AG10803 (cell line): ENCODE measurements at regions not wholly inside any gene's neighbourhood (a gene's known extent, or its start where the extent isn't known, plus 50 kb on each side); places are given as distances from the start of the nearest gene placed in this dataset.
"Not testable (repeated sequence)": the region's sequence is repeated elsewhere in the genome, so short reads cannot be mapped to it uniquely, and the experiment has no call there.

ENCODE experiments used
- DNase-seq: peaks from one replicate; pipeline ENCODE4 v3.0.0; 2010; ENCODE audit warnings: low read depth
- H3K4me3 ChIP-seq: 2 replicates; pipeline ENCODE4 v1.5.1; 2011; ENCODE audit warnings: mild to moderate bottlenecking, low read length, control low read depth
- CTCF ChIP-seq: conservative IDR thresholded peaks from 2 replicates; pipeline ENCODE4 v1.5.1; 2011; ENCODE audit warnings: mild to moderate bottlenecking, low read length, control low read depth, inconsistent platforms

GRCh38 chr1:65564493-65564892 is 144.0 kb downstream of the LEPR start:
- no peak for DNase-seq
- H3K4me3 ChIP-seq: no peak overlapping the region
- no peak for TF ChIP-seq CTCF

- no peak for DNase-seq
- TF ChIP-seq CTCF: no peak
- no peak overlapping the region for H3K4me3 ChIP-seq
Observed at GRCh38 chr1:65568285-65568684, 147.8 kb downstream of the LEPR start.

- TF ChIP-seq CTCF: no peak
- no peak for DNase-seq
Observed at GRCh38 chr1:65572701-65573421, 152.4 kb downstream of the LEPR start.

GRCh38 chr1:65577278-65577677 is 156.8 kb downstream of the LEPR start:
- DNase-seq: no peak
- no peak overlapping the region for H3K4me3 ChIP-seq
- TF ChIP-seq CTCF: no peak

More at GRCh38 chr1:65572701-65573421, 152.4 kb downstream of the LEPR start:
- no peak overlapping the region for H3K4me3 ChIP-seq

GRCh38 chr1:65577982-65578381 is 157.5 kb downstream of the LEPR start:
- DNase-seq: peak; percentile 5
- H3K4me3 ChIP-seq: not testable (repeated sequence)

- peak; percentile 48 for TF ChIP-seq CTCF
- DNase-seq: peak; percentile 16
- H3K4me3 ChIP-seq: no peak overlapping the region
Observed at GRCh38 chr1:65581119-65581518, 160.7 kb downstream of the LEPR start.

- no peak overlapping the region for H3K4me3 ChIP-seq
- TF ChIP-seq CTCF: no peak
- no peak for DNase-seq
Observed at GRCh38 chr1:65584399-65584798, 163.9 kb downstream of the LEPR start.
